Mucosa of rectum (tissue), 2 donors: ENCODE measurements at regions not wholly inside any gene's neighbourhood (a gene's known extent, or its start where the extent isn't known, plus 50 kb on each side); places are given as distances from the start of the nearest gene placed in this dataset.
"Not testable (repeated sequence)": the region's sequence is repeated elsewhere in the genome, so short reads cannot be mapped to it uniquely, and the experiment has no call there.

Experiments used
- H3K27ac ChIP-seq, 2 donors: one replicate each; pipeline ENCODE4 v1.7.0; 2013; ENCODE audit warnings: inconsistent platforms in 2 of 2, low read depth in 2 of 2, low read length in 2 of 2
- H3K27me3 ChIP-seq, 2 donors: one replicate each; pipeline ENCODE4 v1.7.0; 2013; ENCODE audit warnings: low read length in 2 of 2; ENCODE audit not compliant: control insufficient read depth in 2 of 2, insufficient read depth in 2 of 2
- H3K36me3 ChIP-seq, 2 donors: one replicate each; pipeline ENCODE4 v1.7.0; 2013; ENCODE audit warnings: low read length in 2 of 2; ENCODE audit not compliant: control insufficient read depth in 2 of 2, insufficient read depth in 2 of 2
- H3K4me1 ChIP-seq, 2 donors: one replicate each; pipeline ENCODE4 v1.7.0; 2013; ENCODE audit warnings: low read length in 2 of 2, mild to moderate bottlenecking in 1 of 2; ENCODE audit not compliant: control insufficient read depth in 2 of 2, insufficient read depth in 2 of 2
- H3K4me3 ChIP-seq, 2 donors: one replicate each; pipeline ENCODE4 v1.7.0; 2013; ENCODE audit warnings: low read length in 2 of 2
- H3K9ac ChIP-seq, 2 donors: one replicate each; pipeline ENCODE4 v1.7.0; 2013; ENCODE audit warnings: low read length in 2 of 2, low read depth in 1 of 2, mild to moderate bottlenecking in 1 of 2
- H3K9me3 ChIP-seq, 2 donors: one replicate each; pipeline ENCODE4 v1.7.0; 2013; ENCODE audit warnings: low read length in 2 of 2; ENCODE audit not compliant: control insufficient read depth in 2 of 2
- donor health status: healthy.
- donor health status: Normal muscosa, but diverticular disease.

DNA sequence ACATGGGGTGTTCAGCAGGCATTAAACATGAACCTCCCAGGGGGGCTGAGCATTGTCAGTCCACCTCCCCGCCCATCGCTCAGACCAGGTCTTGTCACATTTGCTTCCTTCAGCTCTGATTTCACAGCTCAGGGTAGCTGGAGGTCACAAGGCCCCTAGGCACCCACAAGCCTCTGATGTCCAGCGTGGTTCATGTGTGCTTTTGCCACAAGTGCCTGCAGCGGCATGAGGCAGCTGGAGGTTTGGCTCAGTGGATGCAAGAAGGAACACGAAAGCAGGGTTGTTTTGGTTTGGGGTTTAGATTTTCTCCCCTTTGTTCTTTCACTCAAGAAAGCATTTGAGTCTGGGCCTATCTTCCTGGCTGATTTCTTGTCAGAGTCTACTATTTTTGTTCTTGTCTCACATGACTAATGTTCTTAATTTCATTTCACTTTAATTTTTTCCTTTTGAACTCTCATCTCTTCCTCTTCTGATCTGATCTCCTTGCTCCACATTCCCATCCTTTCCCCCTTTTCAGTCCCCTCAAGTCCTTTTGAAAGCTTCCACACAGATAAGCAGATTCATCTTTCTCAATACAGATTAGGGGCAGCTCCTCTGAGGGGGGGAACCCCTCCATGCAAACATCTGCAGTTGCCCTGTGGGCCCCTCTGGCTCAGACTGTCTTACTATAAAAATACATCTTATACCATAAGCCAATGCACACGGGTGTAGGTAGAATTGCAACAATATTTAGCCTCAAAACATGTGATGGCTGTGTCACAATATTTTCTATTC, 68.1 kb upstream of the CEP85L start:
- H3K4me3 ChIP-seq = no peak overlapping the region
- no peaks in the 10 kb centered on the region for H3K9me3 ChIP-seq
- H3K4me1 ChIP-seq = no peaks in the 10 kb centered on the region
- H3K9ac ChIP-seq = no peak overlapping the region
- no peaks in the 10 kb centered on the region for H3K36me3 ChIP-seq
- H3K27ac ChIP-seq = no peak overlapping the region
- H3K27me3 ChIP-seq = no peaks in the 10 kb centered on the region

- H3K36me3 ChIP-seq = no peaks in the 10 kb centered on the region
- no peak overlapping the region for H3K4me3 ChIP-seq
- no peaks in the 10 kb centered on the region for H3K27me3 ChIP-seq
- H3K4me1 ChIP-seq = no peaks in the 10 kb centered on the region
- no peak overlapping the region for H3K27ac ChIP-seq
- H3K9me3 ChIP-seq = no peaks in the 10 kb centered on the region
- no peak overlapping the region for H3K9ac ChIP-seq
Observed at GRCh38 chr6:118718903-118719302, 67.5 kb upstream of the CEP85L start.

- no peaks in the 10 kb centered on the region for H3K9me3 ChIP-seq
- no peaks in the 10 kb centered on the region for H3K36me3 ChIP-seq
- no peaks in the 10 kb centered on the region for H3K27me3 ChIP-seq
- no peaks in the 10 kb centered on the region for H3K4me1 ChIP-seq
- H3K27ac ChIP-seq = no peak overlapping the region
- no peak overlapping the region for H3K4me3 ChIP-seq
- no peak overlapping the region for H3K9ac ChIP-seq
Observed at GRCh38 chr6:118718297-118718696, 66.9 kb upstream of the CEP85L start.

GRCh38 chr6:118717106-118717505, 65.7 kb upstream of the CEP85L start:
- H3K4me1 ChIP-seq = no peaks in the 10 kb centered on the region
- no peaks in the 10 kb centered on the region for H3K9me3 ChIP-seq
- no peaks in the 10 kb centered on the region for H3K27me3 ChIP-seq
- no peak overlapping the region for H3K9ac ChIP-seq
- H3K36me3 ChIP-seq = no peaks in the 10 kb centered on the region
- H3K27ac ChIP-seq = no peak overlapping the region
- no peak overlapping the region for H3K4me3 ChIP-seq

- H3K4me1 ChIP-seq, H3K9me3 ChIP-seq, H3K27ac ChIP-seq, H3K4me3 ChIP-seq, H3K9ac ChIP-seq, H3K27me3 ChIP-seq, H3K36me3 ChIP-seq: not testable (repeated sequence)
Observed at GRCh38 chr6:118715907-118716306, 64.5 kb upstream of the CEP85L start.

DNA sequence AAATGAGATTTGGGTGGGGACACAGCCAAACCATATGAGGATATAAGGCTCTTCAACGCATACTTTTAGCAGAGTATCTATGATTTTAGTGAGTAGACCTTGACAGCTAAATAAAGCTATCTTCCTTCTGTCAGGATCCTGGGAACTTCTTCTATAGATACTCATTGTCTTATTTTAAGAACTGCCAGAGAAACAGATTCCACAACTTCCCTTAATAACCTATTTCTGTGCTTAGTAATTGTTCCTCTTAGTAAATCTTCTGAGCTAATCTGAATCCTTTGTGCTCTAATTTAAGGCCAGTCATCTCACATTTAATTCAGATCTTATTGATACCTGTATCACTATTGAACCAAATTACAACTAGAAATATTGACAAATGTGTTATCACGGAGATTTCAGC, 64.0 kb upstream of the CEP85L start:
- Histone ChIP-seq H3K4me3 (no peak overlapping the region), H3K9me3 (no peaks in the 10 kb centered on the region)

DNA sequence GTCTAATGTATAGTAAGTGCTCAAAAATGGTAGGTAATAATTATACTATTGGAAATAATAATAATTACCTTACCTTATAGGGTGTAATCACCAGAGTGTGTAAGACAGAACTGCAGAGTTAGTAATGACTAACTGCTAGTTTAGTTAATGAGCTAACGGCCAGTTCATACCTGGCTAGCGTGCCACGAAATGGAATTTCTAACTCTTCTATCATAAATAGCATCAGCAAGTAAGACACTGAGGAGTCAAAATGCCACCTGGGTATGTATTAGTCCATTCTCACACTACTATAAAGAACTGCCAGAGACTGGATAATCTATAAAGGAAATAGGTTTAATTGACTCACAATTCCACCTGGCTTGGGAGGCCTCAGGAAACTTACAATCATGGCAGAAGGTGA, 63.4 kb upstream of the CEP85L start:
- Histone ChIP-seq H3K9ac (no peak overlapping the region), H3K9me3 (no peaks in the 10 kb centered on the region), H3K36me3 (no peaks in the 10 kb centered on the region), H3K27ac (no peak overlapping the region), H3K27me3 (no peaks in the 10 kb centered on the region), H3K4me1 (peaks cover 0 to 5% of the 10 kb centered on the region in 2 donors), H3K4me3 (no peak overlapping the region)

More for the DNA sequence above, 64.0 kb upstream of the CEP85L start:
- H3K27me3 ChIP-seq = no peaks in the 10 kb centered on the region
- no peak overlapping the region for H3K27ac ChIP-seq
- H3K36me3 ChIP-seq = no peaks in the 10 kb centered on the region
- H3K9ac ChIP-seq = no peak overlapping the region
- no peaks in the 10 kb centered on the region for H3K4me1 ChIP-seq

- H3K4me3 ChIP-seq = no peak overlapping the region
- H3K27me3 ChIP-seq = no peaks in the 10 kb centered on the region
- H3K9ac ChIP-seq = no peak overlapping the region
- no peaks in the 10 kb centered on the region for H3K9me3 ChIP-seq
- no peak overlapping the region for H3K27ac ChIP-seq
- no peaks in the 10 kb centered on the region for H3K36me3 ChIP-seq
- peaks cover 0 to 11% of the 10 kb centered on the region in 2 donors for H3K4me1 ChIP-seq
Observed at GRCh38 chr6:118712969-118713368, 61.6 kb upstream of the CEP85L start.

DNA sequence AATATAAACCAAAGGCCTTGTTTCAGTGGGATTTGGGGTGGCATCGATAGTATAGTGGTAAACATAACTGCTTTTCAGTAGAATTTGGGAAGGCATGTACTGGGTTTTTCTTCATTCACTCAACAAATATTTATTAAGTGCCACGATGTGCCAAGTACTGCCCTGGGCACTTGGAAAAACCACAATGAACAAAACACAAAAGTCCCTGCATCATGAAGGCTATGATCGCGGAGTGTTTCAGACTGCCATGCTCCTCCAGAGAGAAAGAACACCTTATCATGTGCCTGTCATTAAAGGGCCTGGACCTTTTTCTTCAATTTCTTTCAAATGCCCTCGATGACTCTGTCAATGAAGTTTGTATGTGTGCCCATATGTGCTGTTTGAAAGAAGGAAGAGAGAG, 59.2 kb upstream of the CEP85L start:
- Histone ChIP-seq H3K4me3 (no peak overlapping the region), H3K4me1 (peaks cover 3 to 11% of the 10 kb centered on the region in 2 donors), H3K9ac (no peak overlapping the region), H3K27ac (peak overlapping the region in 1 of 2 donors; percentile 68), H3K27me3 (no peaks in the 10 kb centered on the region), H3K9me3 (no peaks in the 10 kb centered on the region), H3K36me3 (no peaks in the 10 kb centered on the region)

DNA sequence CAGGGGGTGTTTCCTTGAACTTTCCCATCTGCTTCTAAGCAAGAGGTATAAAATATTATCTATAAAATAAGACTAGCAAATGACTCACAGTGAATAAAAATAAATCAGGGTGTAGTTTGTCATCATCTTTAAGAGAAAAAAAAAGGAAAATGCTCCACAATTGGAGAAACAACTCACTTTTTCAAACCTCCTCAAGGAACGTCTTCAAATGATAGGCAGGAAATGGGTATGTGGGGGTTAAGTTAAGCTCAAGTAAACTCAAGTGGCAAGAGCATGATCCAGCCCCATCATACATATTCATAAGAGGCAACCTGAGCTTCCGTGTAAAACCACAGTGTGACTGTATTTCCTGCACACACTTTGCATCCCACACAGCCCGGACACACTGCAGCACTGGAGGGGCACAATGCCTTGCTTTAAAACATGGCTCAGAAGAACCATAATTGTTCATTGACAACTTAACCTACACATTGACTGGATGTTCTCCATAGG, 58.5 kb upstream of the CEP85L start:
- Histone ChIP-seq H3K4me1 (peaks cover 8 to 11% of the 10 kb centered on the region in 2 donors), H3K9me3 (no peaks in the 10 kb centered on the region), H3K9ac (peak overlapping the region; percentile 38 to 48), H3K27ac (peak overlapping the region; percentile 68 to 72), H3K4me3 (peak overlapping the region; percentile 62 to 69), H3K36me3 (no peaks in the 10 kb centered on the region), H3K27me3 (no peaks in the 10 kb centered on the region)
